ENCODE measurements at regions not wholly inside any gene's neighbourhood (a gene's known extent, or its start where the extent isn't known, plus 50 kb on each side); places are given as distances from the start of the nearest gene placed in this dataset.

DNA sequence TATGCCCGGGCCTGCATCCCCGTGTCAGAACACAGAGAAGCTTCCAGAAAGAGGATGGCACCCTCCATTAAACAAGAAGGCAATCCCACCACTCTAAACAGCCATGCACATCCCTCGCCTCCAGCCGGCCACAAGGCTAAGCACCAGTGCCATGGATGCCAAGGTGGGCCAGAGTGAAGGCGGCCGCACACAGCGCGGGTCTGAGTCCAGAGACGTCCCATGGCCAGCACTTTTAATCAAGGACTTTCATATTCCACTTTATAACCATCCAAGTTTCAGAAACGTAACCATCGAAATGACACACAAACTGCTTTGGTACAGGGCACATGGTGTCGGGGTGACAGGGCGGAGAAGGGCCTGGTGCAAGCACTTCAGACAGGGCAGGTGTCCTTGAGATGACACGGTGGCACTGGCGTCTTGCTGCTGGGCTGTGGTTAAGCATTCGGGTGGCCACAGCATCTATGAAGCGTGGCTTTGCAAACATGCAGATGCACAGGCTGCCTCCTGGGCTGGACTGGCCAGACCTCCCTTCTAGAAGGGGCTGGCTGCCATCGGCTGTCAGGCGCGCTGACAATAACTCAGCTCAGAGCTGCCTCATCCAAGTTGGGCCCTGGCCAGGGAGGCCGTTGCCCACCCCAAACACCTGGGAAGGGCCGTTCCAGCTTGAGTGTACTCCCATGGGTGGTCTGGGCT lies 117.2 kb downstream of the RFLNA start:
- TF ChIP-seq POLR2A (IDR thresholded peaks at IDR 0.05) (no peak), EP300 (IDR thresholded peaks at IDR 0.05) (no peak)
